ENCODE measurements at regions not wholly inside any gene's neighbourhood (a gene's known extent, or its start where the extent isn't known, plus 50 kb on each side); places are given as distances from the start of the nearest gene placed in this dataset.

GRCh38 chr7:84479059-84479458 lies 284.5 kb upstream of the SEMA3A start:
- DNase-seq (ENCODE audit: low read depth, low spot score) (no peak), FAIRE-seq (no peak), ATAC-seq (no peak)
- no peaks in the 10 kb centered on the region for H3K27me3 ChIP-seq (replicated peaks in 1 of 2; ENCODE audit: control insufficient read depth in 2 of 2, insufficient read depth in 2 of 2, low read length in 1 of 2)
- H3K4me1 ChIP-seq (ENCODE audit: control insufficient read depth, insufficient read depth, low read length) = no peaks in the 10 kb centered on the region
- intact Hi-C loops (cut with micrococcal nuclease; ENCODE audit: unreplicated experiment) = no loop called here
- no peaks in the 10 kb centered on the region for H3K9me3 ChIP-seq (replicated peaks; ENCODE audit: control insufficient read depth, insufficient read depth, low read length)
- no peak overlapping the region for H2AFZ ChIP-seq (ENCODE audit: control insufficient read depth, low read depth, low read length)
- H3K9ac ChIP-seq (ENCODE audit: control insufficient read depth, insufficient read depth, low read length) = no peak overlapping the region
- no peaks in the 10 kb centered on the region for H3K36me3 ChIP-seq (ENCODE audit: control insufficient read depth in 2 of 2, insufficient read depth in 2 of 2, low read length in 1 of 2)
- H3K4me3 ChIP-seq = no peak overlapping the region
- 8% methylated on average over 1 of the region's 1 CpG for WGBS (ENCODE audit: insufficient coverage, insufficient replicate concordance, low lambda C conversion rate, missing lambda C conversion rate)
- no peak overlapping the region for H3K27ac ChIP-seq (ENCODE audit: control insufficient read depth, insufficient read depth)
- BruUV-seq (replicated peaks) = no TSS peak
- no peaks in the 10 kb centered on the region for H3K79me2 ChIP-seq (ENCODE audit: control insufficient read depth, insufficient read depth, low read length)
- SMC1A ChIA-PET (ENCODE audit: uncharacterized antibody, unreplicated experiment) = interaction anchor here (0.5 to 1.6 kb wide), 6 partner anchors 10 to 414 kb away, joined by 3 read pairs; no protein-coding TSS in a partner anchor
- CTCF ChIA-PET = interaction anchor here (0.9 kb wide), 1 partner anchor 12 kb away, joined by 3 read pairs; no protein-coding TSS in a partner anchor
- no peaks in the 10 kb centered on the region for H4K20me1 ChIP-seq (ENCODE audit: control insufficient read depth, insufficient read depth)
- H3K4me2 ChIP-seq (ENCODE audit: control insufficient read depth, insufficient read depth) = no peak overlapping the region
- in situ Hi-C loops (cut with MboI) = no loop called here
- POLR2A ChIA-PET = no interaction called here
- RAD21 ChIA-PET (ENCODE audit: unreplicated experiment) = interaction anchor here (1.2 kb wide), 1 partner anchor 11 kb away, joined by 3 read pairs; no protein-coding TSS in a partner anchor
- TF ChIP-seq PAX8 (IDR thresholded peaks at IDR 0.05) (no peak), CUX1 (IDR thresholded peaks at IDR 0.05; ENCODE audit: insufficient replicate concordance, low read depth, low read length) (no peak), EED (IDR thresholded peaks at IDR 0.05; ENCODE audit: low read depth) (no peak), EP300 (IDR thresholded peaks at IDR 0.05; ENCODE audit: borderline replicate concordance in 1 of 2, control insufficient read depth in 1 of 2, low read depth in 2 of 2, low read length in 2 of 2) (no peak)
- TF ChIP-seq, protein P1, sequence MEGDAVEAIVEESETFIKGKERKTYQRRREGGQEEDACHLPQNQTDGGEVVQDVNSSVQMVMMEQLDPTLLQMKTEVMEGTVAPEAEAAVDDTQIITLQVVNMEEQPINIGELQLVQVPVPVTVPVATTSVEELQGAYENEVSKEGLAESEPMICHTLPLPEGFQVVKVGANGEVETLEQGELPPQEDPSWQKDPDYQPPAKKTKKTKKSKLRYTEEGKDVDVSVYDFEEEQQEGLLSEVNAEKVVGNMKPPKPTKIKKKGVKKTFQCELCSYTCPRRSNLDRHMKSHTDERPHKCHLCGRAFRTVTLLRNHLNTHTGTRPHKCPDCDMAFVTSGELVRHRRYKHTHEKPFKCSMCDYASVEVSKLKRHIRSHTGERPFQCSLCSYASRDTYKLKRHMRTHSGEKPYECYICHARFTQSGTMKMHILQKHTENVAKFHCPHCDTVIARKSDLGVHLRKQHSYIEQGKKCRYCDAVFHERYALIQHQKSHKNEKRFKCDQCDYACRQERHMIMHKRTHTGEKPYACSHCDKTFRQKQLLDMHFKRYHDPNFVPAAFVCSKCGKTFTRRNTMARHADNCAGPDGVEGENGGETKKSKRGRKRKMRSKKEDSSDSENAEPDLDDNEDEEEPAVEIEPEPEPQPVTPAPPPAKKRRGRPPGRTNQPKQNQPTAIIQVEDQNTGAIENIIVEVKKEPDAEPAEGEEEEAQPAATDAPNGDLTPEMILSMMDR (IDR thresholded peaks at IDR 0.05 in 2 of 3, conservative IDR thresholded peaks at IDR 0.05 in 1 of 3; ENCODE audit: control insufficient read depth in 2 of 3, extremely low read depth in 1 of 3, insufficient read depth in 1 of 3, low read depth in 3 of 3, low read length in 3 of 3) = no peak
- TF ChIP-seq, protein P2, sequence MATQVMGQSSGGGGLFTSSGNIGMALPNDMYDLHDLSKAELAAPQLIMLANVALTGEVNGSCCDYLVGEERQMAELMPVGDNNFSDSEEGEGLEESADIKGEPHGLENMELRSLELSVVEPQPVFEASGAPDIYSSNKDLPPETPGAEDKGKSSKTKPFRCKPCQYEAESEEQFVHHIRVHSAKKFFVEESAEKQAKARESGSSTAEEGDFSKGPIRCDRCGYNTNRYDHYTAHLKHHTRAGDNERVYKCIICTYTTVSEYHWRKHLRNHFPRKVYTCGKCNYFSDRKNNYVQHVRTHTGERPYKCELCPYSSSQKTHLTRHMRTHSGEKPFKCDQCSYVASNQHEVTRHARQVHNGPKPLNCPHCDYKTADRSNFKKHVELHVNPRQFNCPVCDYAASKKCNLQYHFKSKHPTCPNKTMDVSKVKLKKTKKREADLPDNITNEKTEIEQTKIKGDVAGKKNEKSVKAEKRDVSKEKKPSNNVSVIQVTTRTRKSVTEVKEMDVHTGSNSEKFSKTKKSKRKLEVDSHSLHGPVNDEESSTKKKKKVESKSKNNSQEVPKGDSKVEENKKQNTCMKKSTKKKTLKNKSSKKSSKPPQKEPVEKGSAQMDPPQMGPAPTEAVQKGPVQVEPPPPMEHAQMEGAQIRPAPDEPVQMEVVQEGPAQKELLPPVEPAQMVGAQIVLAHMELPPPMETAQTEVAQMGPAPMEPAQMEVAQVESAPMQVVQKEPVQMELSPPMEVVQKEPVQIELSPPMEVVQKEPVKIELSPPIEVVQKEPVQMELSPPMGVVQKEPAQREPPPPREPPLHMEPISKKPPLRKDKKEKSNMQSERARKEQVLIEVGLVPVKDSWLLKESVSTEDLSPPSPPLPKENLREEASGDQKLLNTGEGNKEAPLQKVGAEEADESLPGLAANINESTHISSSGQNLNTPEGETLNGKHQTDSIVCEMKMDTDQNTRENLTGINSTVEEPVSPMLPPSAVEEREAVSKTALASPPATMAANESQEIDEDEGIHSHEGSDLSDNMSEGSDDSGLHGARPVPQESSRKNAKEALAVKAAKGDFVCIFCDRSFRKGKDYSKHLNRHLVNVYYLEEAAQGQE (IDR thresholded peaks at IDR 0.05; ENCODE audit: low read depth, low read length) = no peak
- TF ChIP-seq, protein P3, sequence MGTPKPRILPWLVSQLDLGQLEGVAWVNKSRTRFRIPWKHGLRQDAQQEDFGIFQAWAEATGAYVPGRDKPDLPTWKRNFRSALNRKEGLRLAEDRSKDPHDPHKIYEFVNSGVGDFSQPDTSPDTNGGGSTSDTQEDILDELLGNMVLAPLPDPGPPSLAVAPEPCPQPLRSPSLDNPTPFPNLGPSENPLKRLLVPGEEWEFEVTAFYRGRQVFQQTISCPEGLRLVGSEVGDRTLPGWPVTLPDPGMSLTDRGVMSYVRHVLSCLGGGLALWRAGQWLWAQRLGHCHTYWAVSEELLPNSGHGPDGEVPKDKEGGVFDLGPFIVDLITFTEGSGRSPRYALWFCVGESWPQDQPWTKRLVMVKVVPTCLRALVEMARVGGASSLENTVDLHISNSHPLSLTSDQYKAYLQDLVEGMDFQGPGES (IDR thresholded peaks at IDR 0.05) = no peak

Measured in GM12878 (cell line).